ENCODE measurements at regions not wholly inside any gene's neighbourhood (a gene's known extent, or its start where the extent isn't known, plus 50 kb on each side); places are given as distances from the start of the nearest gene placed in this dataset.
"Not testable (repeated sequence)": the region's sequence is repeated elsewhere in the genome, so short reads cannot be mapped to it uniquely, and the experiment has no call there.

- no peak for DNase-seq
Observed at GRCh38 chr12:11980115-11980514, 90.6 kb upstream of the BCL2L14 start.

DNA sequence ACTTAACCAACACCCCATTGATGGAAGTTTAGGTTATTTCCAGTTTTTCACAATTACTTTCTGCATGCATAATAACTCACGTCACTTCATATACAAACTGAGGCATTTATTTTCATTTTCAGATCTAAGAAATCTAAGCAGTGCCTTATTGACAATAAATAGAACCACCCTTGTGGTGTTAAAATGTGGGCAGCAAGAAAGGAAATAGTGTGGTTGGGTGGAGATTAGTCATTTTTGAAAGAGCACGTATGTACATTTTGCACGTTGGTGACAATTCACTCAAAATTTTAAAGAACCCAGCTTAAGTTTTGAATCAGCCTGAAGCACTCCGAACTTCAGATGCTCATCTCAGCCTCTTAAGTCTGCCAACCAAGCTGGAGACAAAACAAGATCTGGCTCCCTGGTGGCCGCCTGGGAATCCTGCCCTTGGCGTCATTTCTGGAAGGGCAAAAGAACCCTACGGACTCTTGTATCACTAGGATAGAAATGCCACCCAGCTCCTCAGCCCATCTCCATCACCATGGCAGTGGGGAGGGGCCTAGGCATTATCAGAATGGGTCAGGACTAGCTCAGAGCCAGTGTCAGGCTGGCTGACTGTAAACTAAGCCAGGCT, 89.5 kb upstream of the BCL2L14 start:
- DNase-seq, result no peak

DNA sequence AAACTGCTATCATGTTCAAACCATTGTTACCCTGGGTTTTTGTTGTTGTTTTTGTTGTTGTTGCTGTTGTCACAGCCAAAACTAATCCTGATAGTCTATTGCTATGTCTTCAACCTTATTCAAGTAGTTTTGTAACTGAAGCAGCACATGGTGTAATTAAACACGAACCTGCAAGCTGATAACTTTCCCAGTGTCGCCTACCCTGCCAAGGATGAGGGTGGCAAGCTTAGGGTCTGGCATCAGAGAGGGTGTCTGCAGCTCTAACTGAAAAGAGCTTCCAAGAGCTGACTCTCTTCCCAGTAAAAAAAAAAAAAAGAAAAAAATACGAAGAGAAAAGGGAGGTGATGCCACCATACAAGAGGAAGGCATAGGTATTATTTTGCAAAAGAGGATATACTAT, 86.3 kb upstream of the BCL2L14 start:
- no peak for DNase-seq

DNA sequence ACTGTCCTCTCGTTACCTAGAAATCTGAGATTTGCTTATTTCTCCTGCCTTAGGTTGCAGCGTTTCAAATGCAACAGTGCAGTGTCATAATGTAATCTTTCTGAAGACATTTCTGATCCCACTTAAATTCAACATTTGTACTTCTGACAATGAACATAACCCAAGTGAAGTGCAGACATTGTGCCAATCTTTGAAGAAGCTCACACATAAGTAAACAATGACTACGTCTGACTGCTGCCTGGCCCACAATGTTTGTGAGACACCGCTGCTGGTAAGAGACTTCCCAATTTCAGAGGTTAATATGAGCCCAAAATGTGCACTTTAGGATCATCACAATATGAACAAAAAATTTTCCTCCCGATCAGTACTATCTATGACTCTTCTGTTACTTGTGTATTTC, 84.6 kb upstream of the BCL2L14 start:
- DNase-seq, result no peak

- no peak for DNase-seq
Observed at GRCh38 chr12:11987901-11988300, 82.8 kb upstream of the BCL2L14 start.

GRCh38 chr12:11991604-11992003, 79.1 kb upstream of the BCL2L14 start:
- no peak for DNase-seq

DNA sequence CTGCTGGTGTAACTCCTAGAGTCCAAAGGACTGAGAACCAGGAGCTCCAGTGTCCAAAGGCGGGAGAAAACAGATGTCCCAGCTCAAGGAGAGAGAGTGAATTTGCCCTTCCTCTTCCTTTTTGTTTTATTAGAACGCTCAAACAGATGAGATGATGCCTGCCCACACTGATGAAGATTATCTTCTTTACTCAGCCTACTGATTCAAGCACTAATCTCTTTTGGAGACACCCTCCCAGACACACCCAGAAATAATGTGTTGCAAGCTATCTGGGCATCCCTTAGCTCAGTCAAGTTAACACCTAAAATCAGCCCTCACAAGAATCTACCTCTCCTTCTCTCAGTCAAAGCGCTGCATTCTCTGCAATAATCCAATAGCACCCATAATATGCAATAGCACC, 78.2 kb upstream of the BCL2L14 start:
- DNase-seq, result no peak

GRCh38 chr12:11998307-11998943, 72.3 kb upstream of the BCL2L14 start:
- not testable (repeated sequence) for DNase-seq

GRCh38 chr12:11998944-11999315, 71.8 kb upstream of the BCL2L14 start:
- no peak for DNase-seq

DNA sequence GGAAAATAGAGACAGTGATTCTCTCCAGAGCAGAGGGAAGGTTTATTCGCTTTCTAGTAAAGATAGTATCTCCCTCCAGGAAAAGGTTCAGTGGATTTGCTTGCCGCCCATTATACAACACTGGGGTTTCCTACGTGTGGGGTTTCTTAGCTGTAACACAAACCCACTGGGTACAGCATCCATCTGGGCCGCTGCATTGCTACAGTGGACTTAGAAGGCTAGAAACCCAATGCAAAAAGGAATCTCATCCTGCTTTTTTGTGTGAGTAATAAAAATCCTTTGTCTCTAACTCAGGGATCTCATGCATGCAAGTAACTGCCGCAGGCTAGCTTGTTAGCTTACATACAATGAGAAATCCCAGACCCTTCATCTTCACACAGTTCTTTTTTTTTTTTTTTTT, 67.1 kb upstream of the BCL2L14 start:
- no peak for DNase-seq

DNA sequence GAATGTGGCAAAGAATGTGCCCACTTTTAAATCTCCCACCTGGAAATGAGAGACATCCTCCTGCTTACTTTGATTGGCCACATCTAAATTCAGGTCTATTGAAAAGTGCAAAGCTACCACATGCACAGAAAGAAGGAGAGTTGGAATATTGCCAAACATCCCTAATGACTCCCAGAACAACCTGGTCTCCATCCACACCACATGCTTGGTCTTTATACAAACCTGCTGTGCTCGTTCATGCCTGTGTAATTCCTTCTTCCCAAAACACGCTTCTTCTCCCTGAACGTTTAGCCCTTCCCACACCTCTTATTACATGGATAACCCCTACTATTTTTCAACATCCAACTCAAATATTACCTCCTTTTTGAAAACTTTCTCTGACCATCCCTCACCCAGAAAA, 66.2 kb upstream of the BCL2L14 start:
- DNase-seq, result peak; percentile 54

DNA sequence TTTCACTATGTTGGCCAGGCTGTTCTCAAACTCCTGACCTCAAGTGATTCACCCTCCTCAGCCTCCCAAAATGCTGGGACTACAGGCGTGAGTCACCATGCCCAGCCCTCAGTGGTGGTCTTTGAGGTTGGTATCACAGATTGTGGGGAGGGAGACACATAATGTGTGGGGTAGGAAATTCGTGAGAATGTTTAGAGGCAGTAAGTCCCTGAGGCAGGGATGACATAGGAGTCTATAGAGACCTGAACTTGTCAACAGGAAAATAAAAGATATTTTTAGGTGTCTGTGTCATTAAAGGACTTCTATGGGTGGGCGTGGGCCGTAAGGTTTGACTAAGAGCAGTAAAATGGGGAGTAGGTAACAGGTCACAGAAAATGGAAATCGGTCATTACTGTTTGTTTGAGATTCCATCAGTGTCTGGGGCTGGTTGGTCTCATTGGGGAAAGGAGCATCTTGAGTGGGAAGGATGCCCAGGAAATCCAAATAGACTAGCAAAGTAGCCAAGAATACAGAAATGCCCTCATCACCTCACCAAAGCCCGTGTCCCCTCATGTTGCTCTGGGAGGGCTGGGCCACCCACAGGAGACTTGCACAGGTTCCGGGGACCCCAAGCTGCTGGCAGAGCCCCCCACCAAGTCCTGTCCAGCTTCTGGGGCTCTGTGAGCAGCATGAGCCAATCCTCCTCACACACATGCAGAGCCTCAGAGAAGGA, 63.6 kb upstream of the BCL2L14 start:
- DNase-seq, result no peak

- DNase-seq, result no peak
Observed at GRCh38 chr12:12007713-12008231, 63.0 kb upstream of the BCL2L14 start.

DNA sequence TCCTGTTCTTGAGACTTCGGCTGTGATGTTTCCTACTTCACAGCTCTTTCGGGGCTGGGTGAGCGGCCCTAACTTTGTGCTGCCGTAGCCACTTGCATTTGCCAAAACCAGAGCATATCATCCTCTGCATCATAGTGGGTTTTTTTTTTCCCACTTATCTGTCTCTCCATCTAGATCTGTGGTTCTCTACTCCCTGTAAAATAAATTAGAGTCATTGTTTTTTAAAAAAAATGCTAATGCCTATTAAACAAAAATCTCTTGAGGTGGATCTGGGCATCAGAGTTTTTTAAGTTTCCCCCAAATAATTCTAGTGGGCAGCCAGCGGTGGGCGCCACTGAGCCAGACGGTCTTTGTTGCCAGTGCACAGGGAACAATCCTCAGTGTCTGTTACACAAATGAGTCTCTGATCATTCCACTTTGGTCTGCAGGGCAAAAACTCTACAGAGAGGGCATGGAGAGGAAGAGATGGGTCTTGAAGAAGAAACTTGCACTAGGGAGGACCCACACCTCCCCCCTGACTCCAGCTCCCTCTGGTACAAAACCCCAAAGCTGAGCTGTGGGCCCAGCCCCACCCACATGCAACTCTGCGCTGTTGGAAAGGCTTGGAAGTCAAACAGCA, 62.4 kb upstream of the BCL2L14 start:
- DNase-seq, result no peak

GRCh38 chr12:12008931-12009611, 61.7 kb upstream of the BCL2L14 start:
- DNase-seq, result peak; percentile 63

DNA sequence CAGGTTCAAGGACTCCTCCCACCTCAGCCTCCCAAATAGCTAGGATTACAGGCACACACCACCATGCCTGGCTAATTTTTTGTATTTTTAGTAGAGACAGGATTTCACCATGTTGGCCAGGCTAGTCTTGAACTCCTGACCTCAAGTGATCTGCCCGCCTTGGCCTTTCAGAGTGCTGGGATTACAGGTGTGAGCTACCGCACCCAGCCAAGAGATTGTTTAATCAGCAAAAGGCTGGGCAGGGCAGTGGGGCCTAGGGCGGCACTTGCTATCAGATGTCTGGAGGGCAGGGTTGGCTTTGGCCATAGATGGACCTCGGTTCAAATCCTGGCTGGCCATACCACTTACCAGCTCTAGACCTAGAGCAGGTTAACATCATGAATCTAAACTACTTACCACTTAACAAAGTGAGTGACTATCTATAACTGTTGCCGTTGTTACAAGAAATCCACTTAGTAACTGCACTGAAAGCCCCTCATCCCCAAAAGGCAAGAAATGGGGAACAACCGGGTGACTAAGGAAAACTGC, 60.9 kb upstream of the BCL2L14 start:
- not testable (repeated sequence) for DNase-seq

GRCh38 chr12:12010277-12011039, 60.3 kb upstream of the BCL2L14 start:
- DNase-seq, result no peak

- no peak for DNase-seq
Observed at GRCh38 chr12:12011880-12012260, 58.9 kb upstream of the BCL2L14 start.

- no peak for DNase-seq
Observed at GRCh38 chr12:12015073-12015685, 55.6 kb upstream of the BCL2L14 start.

DNA sequence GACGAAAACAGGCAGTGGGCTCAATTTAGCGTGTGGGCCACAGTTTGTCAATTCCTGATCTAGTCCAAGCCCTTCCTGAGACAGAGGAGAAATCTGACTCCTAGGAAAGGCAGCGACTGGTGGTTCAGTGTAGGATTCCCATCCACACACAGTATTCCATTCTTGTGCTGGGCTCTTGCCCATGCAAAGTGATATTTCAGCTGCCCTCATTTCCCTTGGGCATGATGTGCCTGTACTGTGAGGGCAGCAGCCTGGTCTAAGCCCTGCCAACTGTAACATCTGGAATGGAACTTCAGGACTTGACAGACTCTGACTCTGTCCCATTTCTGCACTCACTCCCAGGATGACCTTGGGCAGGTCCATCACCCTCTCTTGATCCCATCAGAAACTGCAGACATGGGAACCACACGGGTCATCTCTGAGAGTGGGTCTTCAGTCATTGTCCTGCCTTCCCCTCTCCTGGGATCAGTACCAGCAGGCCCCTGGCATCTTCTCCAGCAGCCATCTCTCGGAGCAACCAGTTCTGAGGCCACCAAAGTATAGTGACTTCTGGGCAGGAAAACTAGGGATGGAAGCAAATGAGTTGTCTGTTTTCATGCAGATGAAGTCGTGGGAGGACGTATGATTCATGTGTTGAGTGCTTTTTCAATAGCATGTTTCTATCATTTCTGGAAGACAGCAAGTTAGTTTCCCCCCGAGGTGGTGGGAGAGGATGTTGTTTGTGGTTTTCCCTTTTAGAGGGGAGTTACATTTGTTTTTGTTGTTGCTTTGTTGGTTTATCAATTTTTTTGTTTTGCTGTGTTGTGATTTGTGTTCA, 54.2 kb upstream of the BCL2L14 start:
- no peak for DNase-seq

DNA sequence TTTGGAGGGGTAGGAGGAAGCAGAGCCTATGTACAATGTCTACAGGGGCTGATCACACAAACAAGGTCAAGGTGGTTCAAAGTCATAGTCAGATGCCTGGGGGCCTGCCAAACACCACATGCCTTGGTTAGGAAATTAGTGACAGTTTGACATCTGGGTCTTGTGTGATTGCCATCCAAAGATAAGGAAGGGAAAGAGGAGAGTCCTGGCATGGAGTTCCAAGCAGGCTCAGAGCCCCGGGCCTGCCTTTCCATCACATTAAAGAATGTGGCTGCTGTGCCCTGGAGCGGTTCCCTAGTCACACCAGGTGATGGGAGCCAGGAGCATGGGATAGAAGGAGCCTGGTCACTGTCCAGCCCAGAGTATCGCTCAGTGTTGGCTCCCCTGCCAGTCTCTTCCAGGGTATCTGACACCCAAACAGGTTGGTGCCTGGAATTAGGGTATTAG, 53.6 kb upstream of the BCL2L14 start:
- no peak for DNase-seq
